CD4-positive, alpha-beta T cell treated with Interleukin-12 subunit alpha and Interleukin-12 subunit beta, for 1 hour (primary cell): ENCODE measurements at regions not wholly inside any gene's neighbourhood (a gene's known extent, or its start where the extent isn't known, plus 50 kb on each side); places are given as distances from the start of the nearest gene placed in this dataset.
"Not testable (repeated sequence)": the region's sequence is repeated elsewhere in the genome, so short reads cannot be mapped to it uniquely, and the experiment has no call there.

Experiments
- DNase-seq: peaks from one replicate; pipeline ENCODE4 v3.0.0-alpha.2; 2020

GRCh38 chr12:124648710-124649384 lies 81.4 kb upstream of the NCOR2 start:
- DNase-seq = no peak

- DNase-seq = no peak
These were observed 79.9 kb upstream of the NCOR2 start for GRCh38 chr12:124647316-124647715.

GRCh38 chr12:124646385-124647230 lies 79.2 kb upstream of the NCOR2 start:
- DNase-seq = peak; percentile 18

GRCh38 chr12:124645530-124646244 lies 78.3 kb upstream of the NCOR2 start:
- DNase-seq = no peak

- not testable (repeated sequence) for DNase-seq
These were observed 76.4 kb upstream of the NCOR2 start for GRCh38 chr12:124643768-124644167.

- no peak for DNase-seq
These were observed 74.7 kb upstream of the NCOR2 start for GRCh38 chr12:124642105-124642504.

GRCh38 chr12:124641591-124641990 lies 74.2 kb upstream of the NCOR2 start:
- no peak for DNase-seq

GRCh38 chr12:124640056-124640455 lies 72.6 kb upstream of the NCOR2 start:
- no peak for DNase-seq

GRCh38 chr12:124639122-124639806 lies 71.9 kb upstream of the NCOR2 start:
- no peak for DNase-seq

- no peak for DNase-seq
These were observed 70.2 kb upstream of the NCOR2 start for GRCh38 chr12:124637581-124637981.

- DNase-seq = no peak
These were observed 69.8 kb upstream of the NCOR2 start for GRCh38 chr12:124637163-124637562.

- peak; percentile 60 for DNase-seq
These were observed 68.9 kb upstream of the NCOR2 start for GRCh38 chr12:124636138-124636978.

- no peak for DNase-seq
These were observed 67.9 kb upstream of the NCOR2 start for GRCh38 chr12:124635316-124635715.

GRCh38 chr12:124633365-124634362 lies 66.3 kb upstream of the NCOR2 start:
- DNase-seq = no peak

GRCh38 chr12:124632519-124632984 lies 65.1 kb upstream of the NCOR2 start:
- DNase-seq = no peak

- DNase-seq = no peak
These were observed 64.4 kb upstream of the NCOR2 start for GRCh38 chr12:124631681-124632256.

GRCh38 chr12:124630791-124631313 lies 63.4 kb upstream of the NCOR2 start:
- no peak for DNase-seq

GRCh38 chr12:124629789-124630480 lies 62.5 kb upstream of the NCOR2 start:
- no peak for DNase-seq

- no peak for DNase-seq
These were observed 61.7 kb upstream of the NCOR2 start for GRCh38 chr12:124629117-124629516.
